ENCODE measurements at regions not wholly inside any gene's neighbourhood (a gene's known extent, or its start where the extent isn't known, plus 50 kb on each side); places are given as distances from the start of the nearest gene placed in this dataset.

- TF ChIP-seq CTCF (conservative IDR thresholded peaks at IDR 0.05): no peak
- H3K27ac ChIP-seq: no peak overlapping the region
Observed at GRCh38 chr5:29995154-29995553, 1198.3 kb upstream of the CDH6 start.

GRCh38 chr5:29994519-29994918, 1199.0 kb upstream of the CDH6 start:
- TF ChIP-seq CTCF (conservative IDR thresholded peaks at IDR 0.05): no peak
- H3K27ac ChIP-seq: no peak overlapping the region

- no peak overlapping the region for H3K27ac ChIP-seq
- TF ChIP-seq CTCF (conservative IDR thresholded peaks at IDR 0.05): no peak
Observed at GRCh38 chr5:29993286-29993685, 1200.2 kb upstream of the CDH6 start.

- no peak overlapping the region for H3K27ac ChIP-seq
- TF ChIP-seq CTCF (conservative IDR thresholded peaks at IDR 0.05): no peak
Observed at GRCh38 chr5:29992248-29992647, 1201.2 kb upstream of the CDH6 start.

GRCh38 chr5:29990681-29991080, 1202.8 kb upstream of the CDH6 start:
- TF ChIP-seq CTCF (conservative IDR thresholded peaks at IDR 0.05): no peak
- H3K27ac ChIP-seq: no peak overlapping the region

- H3K27ac ChIP-seq: no peak overlapping the region
- TF ChIP-seq CTCF (conservative IDR thresholded peaks at IDR 0.05): no peak
Observed at GRCh38 chr5:29984156-29984540, 1209.3 kb upstream of the CDH6 start.

- no peak overlapping the region for H3K27ac ChIP-seq
- TF ChIP-seq CTCF (conservative IDR thresholded peaks at IDR 0.05): no peak
Observed at GRCh38 chr5:29983528-29984155, 1209.8 kb upstream of the CDH6 start.

Data from VCaP (cell line).